HepG2 (cell line): ENCODE measurements at regions not wholly inside any gene's neighbourhood (a gene's known extent, or its start where the extent isn't known, plus 50 kb on each side); places are given as distances from the start of the nearest gene placed in this dataset.

Experiments
- ATAC-seq: fragments of 200-7000 bp; cut with Tn5 transposase; 3 replicates; pipeline ENCODE4 v1.9.1; 2020; ENCODE audit warnings: mild to moderate bottlenecking, moderate library complexity
- BruUV-seq: library from RNA; stranded (reverse); fragments of 400-500 nt; replicated peaks from 2 replicates; lab custom pipeline; 2021; lab: Mats Ljungman, UMichigan
- CTCF ChIA-PET: fragments of 300-600 bp; formaldehyde crosslinking; extraction: SDS; loops from one replicate; lab custom pipeline; 2021; ENCODE audit warnings: low total read pairs, inconsistent platforms, low intra/inter-chr PET ratio; lab: Yijun Ruan, JAX
- POLR2A ChIA-PET: fragments of 350-600 bp; sonication (Branson Sonifier 250); formaldehyde crosslinking; loops from one replicate; lab custom pipeline; 2020; ENCODE audit warnings: antibody characterized with exemption, inconsistent platforms; lab: Yijun Ruan, JAX
- DNase-seq: peaks from one replicate; pipeline ENCODE4 v3.0.0-alpha.2; 2015; ENCODE audit warnings: low spot score
- FAIRE-seq: peaks from 3 replicates; lab custom pipeline; 2011; peaks lifted over from hg19 to GRCh38; lab: Jason Lieb, UNC
- H2AFZ ChIP-seq: one replicate; pipeline ENCODE4 v1.6.1; 2011; ENCODE audit warnings: low read length, inconsistent platforms
- H3K27ac ChIP-seq: fragments of 300-600 bp; 3 replicates; pipeline ENCODE4 v1.8.0; 2011; ENCODE audit warnings: mixed run types, mild to moderate bottlenecking, mixed read lengths, low read length, inconsistent platforms; ENCODE audit not compliant: insufficient read depth; ENCODE audit errors: extremely low read length
- H3K27me3 ChIP-seq, 2 experiments: fragments of 200-600 bp in 1 of 2; 2 replicates in 1 of 2; 3 replicates in 1 of 2; pipeline versions ENCODE4 v1.6.0 to v1.8.0; 2011; ENCODE audit warnings: low read length in 2 of 2, mild to moderate bottlenecking in 2 of 2, moderate library complexity in 2 of 2, inconsistent platforms in 1 of 2; ENCODE audit not compliant: insufficient read depth in 2 of 2, control insufficient read depth in 1 of 2
- H3K36me3 ChIP-seq, 2 experiments: fragments of 200-600 bp in 1 of 2; replicated peaks in 1 of 2; 2 replicates in 1 of 2; 3 replicates in 1 of 2; pipeline versions ENCODE4 v1.5.1 to v1.8.0; 2011; ENCODE audit warnings: low read length in 2 of 2, inconsistent platforms in 1 of 2; ENCODE audit not compliant: insufficient read depth in 2 of 2, control insufficient read depth in 1 of 2
- H3K4me1 ChIP-seq: 2 replicates; pipeline ENCODE4 v1.5.1; 2012; ENCODE audit warnings: low read length, inconsistent platforms; ENCODE audit not compliant: insufficient read depth
- H3K4me2 ChIP-seq: 2 replicates; pipeline ENCODE4 v1.6.0; 2011; ENCODE audit warnings: low read depth, low read length, inconsistent platforms
- H3K4me3 ChIP-seq, 3 experiments: fragments of 200-600 bp in 1 of 3; sonication (generic), shearing (Covaris generic) in 1 of 3; replicated peaks in 1 of 3; 2 replicates each; pipeline ENCODE4 v1.5.1; 2011 to 2016; ENCODE audit warnings: low read length in 3 of 3, inconsistent platforms in 2 of 3, low read depth in 2 of 3, mild to moderate bottlenecking in 2 of 3, control low read depth in 1 of 3, mixed read lengths in 1 of 3; ENCODE audit not compliant: insufficient read depth in 1 of 3
- H3K79me2 ChIP-seq: one replicate; pipeline ENCODE4 v1.6.1; 2011; ENCODE audit warnings: low read length, inconsistent platforms; ENCODE audit not compliant: insufficient read depth
- H3K9ac ChIP-seq: 2 replicates; pipeline ENCODE4 v1.6.0; 2011; ENCODE audit warnings: mild to moderate bottlenecking, low read depth, low read length, inconsistent platforms; ENCODE audit not compliant: insufficient read depth
- H3K9me3 ChIP-seq: 2 replicates; pipeline ENCODE4 v1.5.1; 2012; ENCODE audit warnings: mild to moderate bottlenecking, low read length
- H4K20me1 ChIP-seq: 2 replicates; pipeline ENCODE4 v1.6.0; 2011; ENCODE audit warnings: inconsistent platforms, mild to moderate bottlenecking, low read length, moderate library complexity; ENCODE audit not compliant: insufficient read depth
- WGBS: methylation state at CpG from one replicate; pipeline ENCODE4 v1.1.6; 2017; ENCODE audit warnings: low lambda C conversion rate; 5-methylcytosine and 5-hydroxymethylcytosine counted together
- in situ Hi-C: cut with HindIII; loops from 2 replicates; pipeline ENCODE4 v1.10.0; 2017; ENCODE audit warnings: low pct_unique_long_range_greater_than_20kb; ENCODE audit not compliant: extremely low pct_ligation_motif_present
- intact Hi-C: fragments of 100-400 bp; cut with micrococcal nuclease; formaldehyde crosslinking; loops from one replicate; pipeline ENCODE4 v1.10.0; 2022; ENCODE audit not compliant: unreplicated experiment
- TF ChIP-seq, protein P1 (sequence below): sonication (generic); formaldehyde crosslinking; IDR thresholded peaks from 2 replicates; pipeline ENCODE4 v1.4.0; 2020; ENCODE audit warnings: mild to moderate bottlenecking, missing genetic modification reagents, borderline replicate concordance
- TF ChIP-seq, protein P2 (sequence below): sonication (generic); formaldehyde crosslinking; IDR thresholded peaks from 2 replicates; pipeline ENCODE4 v1.5.0; 2020; ENCODE audit warnings: missing genetic modification reagents

DNA sequence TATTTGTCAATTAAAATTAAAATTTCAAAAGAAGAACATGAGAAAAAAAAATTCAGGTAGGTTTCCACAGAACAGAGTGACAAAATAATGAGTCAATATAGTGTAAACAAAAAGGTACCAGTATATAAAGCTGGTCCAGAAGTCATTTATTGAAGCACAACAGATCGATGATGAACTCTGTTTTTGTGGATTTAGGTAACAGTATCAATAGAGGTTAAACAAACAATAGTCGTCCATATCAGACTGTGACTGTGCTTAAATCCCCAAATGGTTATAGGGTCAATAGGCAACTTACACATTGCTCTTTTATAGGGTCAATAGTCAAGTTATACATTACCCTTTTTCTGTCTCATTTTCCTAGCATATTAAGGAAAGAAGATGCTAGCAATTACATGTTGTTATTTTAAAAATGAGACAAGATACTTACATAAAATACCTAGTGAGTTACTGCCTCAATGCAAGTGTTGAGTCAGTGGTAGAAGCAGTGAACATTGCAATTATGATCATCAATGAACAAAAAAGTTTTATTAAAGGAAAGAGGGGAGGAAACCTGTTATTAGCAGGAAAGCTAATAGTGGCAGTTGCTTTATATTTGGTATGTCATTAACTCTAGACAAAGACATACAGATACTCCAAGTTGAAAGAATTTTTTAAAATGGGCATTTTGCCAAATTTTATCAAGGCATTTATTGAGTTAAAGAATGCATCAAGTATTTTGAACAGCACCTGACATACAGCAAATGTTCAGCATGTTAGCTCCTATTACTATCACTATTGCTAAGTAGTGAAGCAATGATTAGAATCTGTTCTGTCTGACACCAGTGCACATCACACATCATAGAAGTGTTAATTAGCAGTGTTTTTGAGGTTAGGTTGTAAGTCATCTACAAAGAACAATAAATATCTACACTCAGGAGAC is 102.9 kb downstream of the CCER1 start (continued):
- TF ChIP-seq, protein P1, sequence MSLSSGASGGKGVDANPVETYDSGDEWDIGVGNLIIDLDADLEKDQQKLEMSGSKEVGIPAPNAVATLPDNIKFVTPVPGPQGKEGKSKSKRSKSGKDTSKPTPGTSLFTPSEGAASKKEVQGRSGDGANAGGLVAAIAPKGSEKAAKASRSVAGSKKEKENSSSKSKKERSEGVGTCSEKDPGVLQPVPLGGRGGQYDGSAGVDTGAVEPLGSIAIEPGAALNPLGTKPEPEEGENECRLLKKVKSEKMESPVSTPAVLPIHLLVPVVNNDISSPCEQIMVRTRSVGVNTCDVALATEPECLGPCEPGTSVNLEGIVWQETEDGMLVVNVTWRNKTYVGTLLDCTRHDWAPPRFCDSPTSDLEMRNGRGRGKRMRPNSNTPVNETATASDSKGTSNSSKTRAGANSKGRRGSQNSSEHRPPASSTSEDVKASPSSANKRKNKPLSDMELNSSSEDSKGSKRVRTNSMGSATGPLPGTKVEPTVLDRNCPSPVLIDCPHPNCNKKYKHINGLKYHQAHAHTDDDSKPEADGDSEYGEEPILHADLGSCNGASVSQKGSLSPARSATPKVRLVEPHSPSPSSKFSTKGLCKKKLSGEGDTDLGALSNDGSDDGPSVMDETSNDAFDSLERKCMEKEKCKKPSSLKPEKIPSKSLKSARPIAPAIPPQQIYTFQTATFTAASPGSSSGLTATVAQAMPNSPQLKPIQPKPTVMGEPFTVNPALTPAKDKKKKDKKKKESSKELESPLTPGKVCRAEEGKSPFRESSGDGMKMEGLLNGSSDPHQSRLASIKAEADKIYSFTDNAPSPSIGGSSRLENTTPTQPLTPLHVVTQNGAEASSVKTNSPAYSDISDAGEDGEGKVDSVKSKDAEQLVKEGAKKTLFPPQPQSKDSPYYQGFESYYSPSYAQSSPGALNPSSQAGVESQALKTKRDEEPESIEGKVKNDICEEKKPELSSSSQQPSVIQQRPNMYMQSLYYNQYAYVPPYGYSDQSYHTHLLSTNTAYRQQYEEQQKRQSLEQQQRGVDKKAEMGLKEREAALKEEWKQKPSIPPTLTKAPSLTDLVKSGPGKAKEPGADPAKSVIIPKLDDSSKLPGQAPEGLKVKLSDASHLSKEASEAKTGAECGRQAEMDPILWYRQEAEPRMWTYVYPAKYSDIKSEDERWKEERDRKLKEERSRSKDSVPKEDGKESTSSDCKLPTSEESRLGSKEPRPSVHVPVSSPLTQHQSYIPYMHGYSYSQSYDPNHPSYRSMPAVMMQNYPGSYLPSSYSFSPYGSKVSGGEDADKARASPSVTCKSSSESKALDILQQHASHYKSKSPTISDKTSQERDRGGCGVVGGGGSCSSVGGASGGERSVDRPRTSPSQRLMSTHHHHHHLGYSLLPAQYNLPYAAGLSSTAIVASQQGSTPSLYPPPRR (CRISPR knock-in tag), result peak; percentile 99

DNA sequence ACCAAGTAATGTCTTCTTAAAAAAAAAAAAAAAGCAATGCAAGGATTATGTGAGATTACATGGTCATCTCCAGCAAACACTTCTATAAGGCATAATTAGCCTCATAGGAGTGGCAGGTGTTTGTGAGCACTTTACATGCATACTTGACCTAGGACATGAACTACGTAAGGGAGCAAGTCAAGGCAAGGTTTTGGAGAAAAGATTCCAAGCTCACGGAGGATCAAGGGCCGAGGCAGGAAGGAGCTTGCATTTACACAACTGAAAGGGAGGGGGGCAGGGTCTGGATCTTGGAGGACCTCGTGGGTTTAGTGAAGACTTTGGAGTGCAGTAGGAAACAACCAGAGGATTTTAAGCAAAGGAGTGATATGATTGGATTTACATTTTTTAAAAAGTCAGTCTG is 112.5 kb downstream of the CCER1 start:
- no peak overlapping the region for H3K27ac ChIP-seq
- intact Hi-C loops, result no loop called here
- FAIRE-seq, result no peak

More for the DNA sequence above, 112.5 kb downstream of the CCER1 start:
- no peaks in the 10 kb centered on the region for H3K36me3 ChIP-seq
- no peak overlapping the region for H3K4me3 ChIP-seq
- H4K20me1 ChIP-seq, result no peaks in the 10 kb centered on the region
- no peaks in the 10 kb centered on the region; the same call in 1 of the 2 replicates for H3K4me1 ChIP-seq
- 33% methylated on average over 4 of the region's 4 CpGs for WGBS
- DNase-seq, result no peak
- TF ChIP-seq, protein P2, sequence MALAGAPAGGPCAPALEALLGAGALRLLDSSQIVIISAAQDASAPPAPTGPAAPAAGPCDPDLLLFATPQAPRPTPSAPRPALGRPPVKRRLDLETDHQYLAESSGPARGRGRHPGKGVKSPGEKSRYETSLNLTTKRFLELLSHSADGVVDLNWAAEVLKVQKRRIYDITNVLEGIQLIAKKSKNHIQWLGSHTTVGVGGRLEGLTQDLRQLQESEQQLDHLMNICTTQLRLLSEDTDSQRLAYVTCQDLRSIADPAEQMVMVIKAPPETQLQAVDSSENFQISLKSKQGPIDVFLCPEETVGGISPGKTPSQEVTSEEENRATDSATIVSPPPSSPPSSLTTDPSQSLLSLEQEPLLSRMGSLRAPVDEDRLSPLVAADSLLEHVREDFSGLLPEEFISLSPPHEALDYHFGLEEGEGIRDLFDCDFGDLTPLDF (CRISPR knock-in tag), result no peak
- H3K27me3 ChIP-seq, result no peaks in the 10 kb centered on the region
- no peak overlapping the region for H2AFZ ChIP-seq
- no peak overlapping the region for H3K4me2 ChIP-seq
- CTCF ChIA-PET, result no interaction called here
- no peaks in the 10 kb centered on the region for H3K9me3 ChIP-seq
- no peak for ATAC-seq
- POLR2A ChIA-PET, result no interaction called here
- no TSS peak for BruUV-seq
- no peak overlapping the region for H3K9ac ChIP-seq
- no peaks in the 10 kb centered on the region for H3K79me2 ChIP-seq
- in situ Hi-C loops, result no loop called here
